ACC112 (cell line): ENCODE measurements at regions not wholly inside any gene's neighbourhood (a gene's known extent, or its start where the extent isn't known, plus 50 kb on each side); places are given as distances from the start of the nearest gene placed in this dataset.

Experiments used
- H2AFZ ChIP-seq: fragments of 200-600 bp; sonication (generic); one replicate; pipeline ENCODE4 v1.6.0; 2017; ENCODE audit warnings: antibody characterized with exemption, low read length; ENCODE audit not compliant: unreplicated experiment
- H3K27ac ChIP-seq: fragments of 200-600 bp; sonication (generic); 2 replicates; pipeline ENCODE4 v1.5.1; 2014; ENCODE audit warnings: low read depth, mild to moderate bottlenecking, antibody characterized with exemption, low read length, moderate library complexity
- H3K27me3 ChIP-seq: fragments of 200-600 bp; sonication (generic); 2 replicates; pipeline ENCODE4 v1.6.1; 2014; ENCODE audit warnings: mild to moderate bottlenecking, antibody characterized with exemption, low read length, moderate library complexity, mixed read lengths; ENCODE audit not compliant: insufficient read depth
- H3K36me3 ChIP-seq: fragments of 200-600 bp; sonication (generic); 2 replicates; pipeline ENCODE4 v1.6.1; 2016; ENCODE audit warnings: mild to moderate bottlenecking, antibody characterized with exemption, low read length, moderate library complexity, mixed read lengths; ENCODE audit not compliant: insufficient read depth
- H3K4me1 ChIP-seq: fragments of 200-600 bp; sonication (generic); one replicate; pipeline ENCODE4 v1.6.1; 2016; ENCODE audit warnings: low read length, mixed read lengths; ENCODE audit not compliant: insufficient read depth, unreplicated experiment, control insufficient read depth
- H3K4me3 ChIP-seq: fragments of 200-600 bp; sonication (generic); 2 replicates; pipeline ENCODE4 v1.5.1; 2014; ENCODE audit warnings: mild to moderate bottlenecking, low read depth, low read length
- H3K79me2 ChIP-seq: fragments of 200-600 bp; sonication (generic); one replicate; pipeline ENCODE4 v1.6.0; 2016; ENCODE audit warnings: low read length; ENCODE audit not compliant: control insufficient read depth, unreplicated experiment, insufficient read depth

DNA sequence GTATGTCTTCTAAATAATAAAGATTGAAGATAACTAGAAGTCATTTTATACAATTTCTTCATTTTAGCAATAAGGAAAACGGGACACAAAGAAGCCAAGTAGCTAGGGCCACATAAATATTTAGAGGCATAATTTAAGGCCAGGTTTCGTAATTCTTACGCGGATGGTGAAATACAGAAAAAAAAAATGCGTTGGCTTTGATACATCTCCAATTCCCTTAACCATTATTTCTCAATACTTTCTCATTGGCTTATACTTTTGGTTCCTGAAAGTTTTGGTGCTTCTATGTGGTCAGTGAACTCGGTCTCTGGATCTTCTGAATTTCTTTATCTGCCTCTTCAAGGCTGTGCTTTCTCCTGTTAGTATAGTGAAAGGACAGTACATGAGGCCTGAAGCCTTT lies 888.1 kb downstream of the KCNJ2 start:
- no peaks in the 10 kb centered on the region for H3K27me3 ChIP-seq
- H3K36me3 ChIP-seq: no peaks in the 10 kb centered on the region
- H3K79me2 ChIP-seq: no peaks in the 10 kb centered on the region
- H2AFZ ChIP-seq: no peak overlapping the region
- H3K27ac ChIP-seq: no peak overlapping the region
- no peak overlapping the region for H3K4me3 ChIP-seq
- H3K4me1 ChIP-seq: no peaks in the 10 kb centered on the region

- H3K4me1 ChIP-seq: no peaks in the 10 kb centered on the region
- H3K36me3 ChIP-seq: no peaks in the 10 kb centered on the region
- no peak overlapping the region for H3K4me3 ChIP-seq
- H3K27ac ChIP-seq: no peak overlapping the region
- no peak overlapping the region for H2AFZ ChIP-seq
- H3K79me2 ChIP-seq: no peaks in the 10 kb centered on the region
- no peaks in the 10 kb centered on the region for H3K27me3 ChIP-seq
These were observed 888.6 kb downstream of the KCNJ2 start for GRCh38 chr17:71057938-71058337.

DNA sequence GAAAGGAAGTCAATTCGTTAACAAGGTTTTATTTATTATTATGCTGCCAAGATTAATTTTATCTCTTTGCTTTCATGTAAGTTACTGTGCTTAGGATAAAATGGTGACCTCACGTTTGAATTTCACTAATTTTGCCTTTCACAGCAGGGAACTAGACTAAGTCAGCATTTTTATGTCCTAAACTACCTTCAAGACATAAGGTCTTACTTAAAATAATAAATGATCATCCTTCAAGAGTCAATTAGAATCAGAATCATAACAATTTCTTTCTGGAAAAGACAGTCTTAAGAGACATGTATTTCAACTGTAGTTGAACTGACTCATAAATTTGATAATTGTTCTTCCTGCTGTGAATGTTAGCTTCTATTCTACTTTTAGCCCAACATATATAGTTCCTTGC lies 893.8 kb downstream of the KCNJ2 start:
- H3K79me2 ChIP-seq: no peaks in the 10 kb centered on the region
- no peak overlapping the region for H3K27ac ChIP-seq
- no peaks in the 10 kb centered on the region for H3K4me1 ChIP-seq
- no peaks in the 10 kb centered on the region for H3K36me3 ChIP-seq
- H2AFZ ChIP-seq: no peak overlapping the region
- no peaks in the 10 kb centered on the region for H3K27me3 ChIP-seq
- H3K4me3 ChIP-seq: no peak overlapping the region

DNA sequence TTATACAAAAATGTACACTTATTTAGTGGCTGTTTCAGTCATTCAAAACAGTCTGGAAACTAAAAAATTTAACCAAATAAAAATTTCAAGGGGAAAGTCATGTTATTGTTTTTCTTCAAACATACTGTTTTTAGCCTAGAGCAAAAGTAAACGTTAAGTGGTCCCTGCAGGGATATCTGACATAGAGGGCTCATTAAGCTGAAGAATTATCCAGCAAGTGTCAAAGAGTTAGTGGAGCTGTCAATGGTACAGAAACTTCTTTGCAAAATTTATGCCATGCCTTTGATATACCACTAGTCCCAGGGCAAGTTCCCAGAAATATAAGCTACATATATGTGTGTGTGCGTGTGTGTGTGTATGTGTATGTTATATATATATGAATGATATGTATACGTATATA lies 894.2 kb downstream of the KCNJ2 start:
- Histone ChIP-seq H3K4me1 (no peaks in the 10 kb centered on the region), H3K4me3 (no peak overlapping the region), H3K79me2 (no peaks in the 10 kb centered on the region), H3K27ac (no peak overlapping the region), H3K27me3 (no peaks in the 10 kb centered on the region), H3K36me3 (no peaks in the 10 kb centered on the region), H2AFZ (no peak overlapping the region)

- Histone ChIP-seq H2AFZ (peak overlapping the region; percentile 18), H3K27ac (no peak overlapping the region), H3K79me2 (no peaks in the 10 kb centered on the region), H3K27me3 (no peaks in the 10 kb centered on the region), H3K4me1 (peaks cover 11% of the 10 kb centered on the region), H3K36me3 (no peaks in the 10 kb centered on the region), H3K4me3 (no peak overlapping the region)
These were observed 898.5 kb downstream of the KCNJ2 start for GRCh38 chr17:71067669-71068407.

- peak overlapping the region; percentile 18 for H2AFZ ChIP-seq
- H3K4me1 ChIP-seq: peaks cover 11% of the 10 kb centered on the region
- no peaks in the 10 kb centered on the region for H3K27me3 ChIP-seq
- H3K4me3 ChIP-seq: no peak overlapping the region
- no peaks in the 10 kb centered on the region for H3K36me3 ChIP-seq
- H3K79me2 ChIP-seq: no peaks in the 10 kb centered on the region
- H3K27ac ChIP-seq: no peak overlapping the region
These were observed 899.0 kb downstream of the KCNJ2 start for GRCh38 chr17:71068408-71068750.

DNA sequence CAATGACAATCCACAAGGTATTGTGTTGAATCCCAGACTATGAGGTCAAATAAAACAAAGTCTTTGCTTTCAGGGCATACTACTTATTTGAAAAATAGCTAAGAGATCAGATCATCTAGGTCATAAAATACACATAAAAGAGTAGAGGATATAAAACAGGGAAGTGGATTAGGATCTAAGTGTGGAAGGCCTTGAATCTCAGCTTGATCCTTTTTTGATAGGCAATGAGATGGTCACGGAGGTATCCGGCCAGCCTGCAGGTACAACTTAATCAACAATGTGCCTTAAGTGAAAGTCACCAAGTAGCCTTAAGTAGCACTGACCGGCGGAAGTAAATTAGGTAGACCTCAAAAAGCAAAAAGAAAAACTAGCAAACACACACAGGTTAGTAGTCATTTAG lies 901.7 kb downstream of the KCNJ2 start:
- Histone ChIP-seq H3K27ac (peak overlapping the region; percentile 90), H3K4me3 (no peak overlapping the region), H3K27me3 (no peaks in the 10 kb centered on the region), H3K4me1 (peaks cover 11% of the 10 kb centered on the region), H3K79me2 (no peaks in the 10 kb centered on the region), H3K36me3 (no peaks in the 10 kb centered on the region), H2AFZ (no peak overlapping the region)

DNA sequence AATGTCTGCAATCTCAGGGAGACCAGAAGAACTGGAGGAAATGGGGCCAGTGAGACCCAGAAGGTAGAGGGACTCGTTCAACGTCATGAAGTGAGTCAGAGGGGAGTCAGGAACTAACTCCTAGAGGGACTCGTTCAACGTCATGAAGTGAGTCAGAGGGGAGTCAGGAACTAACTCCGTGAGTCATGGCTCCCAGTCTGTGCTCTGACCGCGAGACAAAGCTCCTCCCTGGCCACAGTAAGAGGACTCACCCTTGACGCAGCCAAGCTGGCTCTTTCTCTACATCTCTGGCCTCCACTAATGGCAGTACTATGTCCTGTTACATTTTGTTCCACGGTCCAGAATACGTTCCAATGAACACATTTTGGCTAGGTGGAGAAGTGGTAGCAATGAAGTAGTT lies 902.5 kb downstream of the KCNJ2 start:
- peak overlapping the region; percentile 43; the same call in 1 of the 2 replicates for H3K4me3 ChIP-seq
- H3K79me2 ChIP-seq: no peaks in the 10 kb centered on the region
- H3K4me1 ChIP-seq: peaks cover 11% of the 10 kb centered on the region
- peak overlapping the region; percentile 97 for H3K27ac ChIP-seq
- H2AFZ ChIP-seq: peak overlapping the region; percentile 98
- no peaks in the 10 kb centered on the region for H3K27me3 ChIP-seq
- H3K36me3 ChIP-seq: no peaks in the 10 kb centered on the region

DNA sequence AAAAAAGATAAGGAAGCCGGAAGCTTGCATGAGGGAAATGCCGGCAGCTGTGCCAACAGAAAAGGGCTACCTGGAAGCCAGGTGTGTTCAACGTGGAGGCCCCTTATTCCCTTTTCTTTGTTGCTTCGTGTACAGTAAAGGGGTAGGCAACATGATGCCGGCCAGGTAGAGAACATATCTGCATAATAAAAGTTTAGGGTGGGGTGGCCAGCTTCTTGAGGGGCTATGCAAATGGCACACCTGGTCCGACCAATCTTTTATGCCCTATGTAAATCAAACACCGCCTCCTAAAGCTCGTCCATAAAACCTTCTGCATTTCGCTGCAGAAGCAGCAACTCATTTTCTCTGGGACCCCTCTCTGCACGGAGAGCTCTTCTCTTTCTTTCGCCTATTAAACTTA lies 911.6 kb downstream of the KCNJ2 start:
- Histone ChIP-seq H3K27ac (no peak overlapping the region), H3K36me3 (no peaks in the 10 kb centered on the region)

GRCh38 chr17:71081666-71082065 lies 912.3 kb downstream of the KCNJ2 start:
- Histone ChIP-seq H3K4me3 (no peak overlapping the region), H3K27me3 (no peaks in the 10 kb centered on the region), H3K36me3 (no peaks in the 10 kb centered on the region), H3K27ac (no peak overlapping the region), H3K79me2 (no peaks in the 10 kb centered on the region), H3K4me1 (no peaks in the 10 kb centered on the region), H2AFZ (no peak overlapping the region)

More for the DNA sequence above, 911.6 kb downstream of the KCNJ2 start:
- Histone ChIP-seq H3K4me1 (no peaks in the 10 kb centered on the region), H3K27me3 (no peaks in the 10 kb centered on the region), H2AFZ (no peak overlapping the region), H3K79me2 (no peaks in the 10 kb centered on the region), H3K4me3 (no peak overlapping the region)

- H3K27me3 ChIP-seq: no peaks in the 10 kb centered on the region
- no peak overlapping the region for H3K4me3 ChIP-seq
- no peaks in the 10 kb centered on the region for H3K79me2 ChIP-seq
- H3K27ac ChIP-seq: no peak overlapping the region
- no peaks in the 10 kb centered on the region for H3K36me3 ChIP-seq
- H3K4me1 ChIP-seq: no peaks in the 10 kb centered on the region
- no peak overlapping the region for H2AFZ ChIP-seq
These were observed 914.9 kb downstream of the KCNJ2 start for GRCh38 chr17:71084219-71084618.
